ENCODE measurements at regions not wholly inside any gene's neighbourhood (a gene's known extent, or its start where the extent isn't known, plus 50 kb on each side); places are given as distances from the start of the nearest gene placed in this dataset.

DNA sequence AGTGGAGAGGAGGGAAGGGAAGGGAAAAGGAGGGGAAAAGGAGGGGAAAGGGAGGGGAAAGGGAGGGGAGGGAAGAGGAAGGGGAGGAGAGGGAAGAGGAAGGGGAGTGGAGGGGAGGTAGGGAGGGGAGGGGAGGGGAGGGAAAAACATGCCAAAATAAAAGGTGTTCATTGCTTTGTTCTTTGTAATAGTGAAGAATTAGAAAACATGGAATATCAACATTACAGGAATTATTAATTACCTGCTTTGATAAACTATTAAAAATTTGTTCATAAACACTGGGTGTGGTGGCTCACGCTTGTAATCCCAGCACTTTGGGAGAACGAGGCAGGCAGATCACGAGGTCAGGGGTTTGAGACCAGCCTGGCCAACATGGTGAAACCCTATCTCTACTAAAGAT, 579.2 kb downstream of the MED13L start:
- Histone ChIP-seq H3K4ac (ENCODE audit: low read depth, low read length) (no peak overlapping the region), H3K18ac (ENCODE audit: low read length) (no peak overlapping the region), H2BK120ac (ENCODE audit: insufficient read depth, low read length, poor library complexity) (no peak overlapping the region), H3K27ac (ENCODE audit: low read depth, low read length) (no peak overlapping the region), H3K4me3 (ENCODE audit: low read depth, low read length) (no peak overlapping the region), H3K27me3 (ENCODE audit: insufficient read depth, low read length) (no peaks in the 10 kb centered on the region), H3K14ac (ENCODE audit: low read length) (no peak overlapping the region), H4K12ac (ENCODE audit: low read depth, low read length) (no peak overlapping the region), H4K91ac (ENCODE audit: low read depth, low read length) (no peak overlapping the region), H3K9ac (ENCODE audit: low read length) (no peak overlapping the region), H3K36me3 (ENCODE audit: control insufficient read depth in 1 of 2, insufficient read depth in 2 of 2, low read length in 2 of 2) (no peaks in the 10 kb centered on the region), H2BK5ac (ENCODE audit: low read depth, low read length, poor library complexity) (no peak overlapping the region), H2AFZ (ENCODE audit: insufficient read depth, low read length, poor library complexity) (no peak overlapping the region), H3K79me1 (ENCODE audit: low read length) (no peaks in the 10 kb centered on the region), H3K23ac (ENCODE audit: low read length) (no peak overlapping the region), H3K4me2 (ENCODE audit: low read length) (no peak overlapping the region), H3K79me2 (ENCODE audit: control insufficient read depth, insufficient read depth, low read length, poor library complexity) (no peaks in the 10 kb centered on the region), H4K8ac (ENCODE audit: low read depth, low read length) (no peak overlapping the region), H3K9me3 (ENCODE audit: insufficient read depth, low read depth, low read length) (no peaks in the 10 kb centered on the region), H2BK12ac (ENCODE audit: low read length) (no peak overlapping the region), H3K4me1 (ENCODE audit: control insufficient read depth in 1 of 2, insufficient read depth in 2 of 2, low read length in 2 of 2) (no peaks in the 10 kb centered on the region), H2AK5ac (ENCODE audit: low read length) (no peak overlapping the region)
- DNase-seq: no peak
- WGBS (ENCODE audit: extremely low coverage, insufficient coverage, insufficient read length): no CpG with 5 or more reads among the region's 3 CpGs

- Histone ChIP-seq H3K18ac (ENCODE audit: low read length) (no peak overlapping the region), H3K4me1 (ENCODE audit: control insufficient read depth in 1 of 2, insufficient read depth in 2 of 2, low read length in 2 of 2) (no peaks in the 10 kb centered on the region), H3K27me3 (ENCODE audit: insufficient read depth, low read length) (no peaks in the 10 kb centered on the region), H3K9me3 (ENCODE audit: insufficient read depth, low read depth, low read length) (no peaks in the 10 kb centered on the region), H2BK12ac (ENCODE audit: low read length) (no peak overlapping the region), H4K8ac (ENCODE audit: low read depth, low read length) (no peak overlapping the region), H2AFZ (ENCODE audit: insufficient read depth, low read length, poor library complexity) (no peak overlapping the region), H3K36me3 (ENCODE audit: control insufficient read depth in 1 of 2, insufficient read depth in 2 of 2, low read length in 2 of 2) (no peaks in the 10 kb centered on the region), H3K9ac (ENCODE audit: low read length) (no peak overlapping the region), H3K4me3 (ENCODE audit: low read depth, low read length) (no peak overlapping the region), H3K14ac (ENCODE audit: low read length) (no peak overlapping the region), H3K79me2 (ENCODE audit: control insufficient read depth, insufficient read depth, low read length, poor library complexity) (no peaks in the 10 kb centered on the region), H2BK5ac (ENCODE audit: low read depth, low read length, poor library complexity) (no peak overlapping the region), H2BK120ac (ENCODE audit: insufficient read depth, low read length, poor library complexity) (no peak overlapping the region), H4K12ac (ENCODE audit: low read depth, low read length) (no peak overlapping the region), H3K23ac (ENCODE audit: low read length) (no peak overlapping the region), H3K79me1 (ENCODE audit: low read length) (no peaks in the 10 kb centered on the region), H4K91ac (ENCODE audit: low read depth, low read length) (no peak overlapping the region), H3K4ac (ENCODE audit: low read depth, low read length) (no peak overlapping the region), H2AK5ac (ENCODE audit: low read length) (no peak overlapping the region), H3K4me2 (ENCODE audit: low read length) (no peak overlapping the region), H3K27ac (ENCODE audit: low read depth, low read length) (no peak overlapping the region)
- WGBS (ENCODE audit: extremely low coverage, insufficient coverage, insufficient read length): no CpG with 5 or more reads among the region's 5 CpGs
- no peak for DNase-seq
Observed at GRCh38 chr12:115697340-115697739, 580.2 kb downstream of the MED13L start.

- Histone ChIP-seq H3K27me3 (ENCODE audit: insufficient read depth, low read length) (no peaks in the 10 kb centered on the region), H3K14ac (ENCODE audit: low read length) (no peak overlapping the region), H3K27ac (ENCODE audit: low read depth, low read length) (no peak overlapping the region), H2AFZ (ENCODE audit: insufficient read depth, low read length, poor library complexity) (no peak overlapping the region), H3K79me2 (ENCODE audit: control insufficient read depth, insufficient read depth, low read length, poor library complexity) (no peaks in the 10 kb centered on the region), H2BK5ac (ENCODE audit: low read depth, low read length, poor library complexity) (no peak overlapping the region), H2BK120ac (ENCODE audit: insufficient read depth, low read length, poor library complexity) (no peak overlapping the region), H4K8ac (ENCODE audit: low read depth, low read length) (no peak overlapping the region), H3K4me3 (ENCODE audit: low read depth, low read length) (no peak overlapping the region), H3K9me3 (ENCODE audit: insufficient read depth, low read depth, low read length) (no peaks in the 10 kb centered on the region), H2BK12ac (ENCODE audit: low read length) (no peak overlapping the region), H2AK5ac (ENCODE audit: low read length) (no peak overlapping the region), H3K4me2 (ENCODE audit: low read length) (no peak overlapping the region), H3K23ac (ENCODE audit: low read length) (no peak overlapping the region), H3K36me3 (ENCODE audit: control insufficient read depth in 1 of 2, insufficient read depth in 2 of 2, low read length in 2 of 2) (no peaks in the 10 kb centered on the region), H3K4me1 (ENCODE audit: control insufficient read depth in 1 of 2, insufficient read depth in 2 of 2, low read length in 2 of 2) (no peaks in the 10 kb centered on the region), H4K12ac (ENCODE audit: low read depth, low read length) (no peak overlapping the region), H3K79me1 (ENCODE audit: low read length) (no peaks in the 10 kb centered on the region), H4K91ac (ENCODE audit: low read depth, low read length) (no peak overlapping the region), H3K4ac (ENCODE audit: low read depth, low read length) (no peak overlapping the region), H3K18ac (ENCODE audit: low read length) (no peak overlapping the region), H3K9ac (ENCODE audit: low read length) (no peak overlapping the region)
- no CpG with 5 or more reads among the region's 3 CpGs for WGBS (ENCODE audit: extremely low coverage, insufficient coverage, insufficient read length)
- DNase-seq: no peak
Observed at GRCh38 chr12:115694564-115694963, 582.9 kb downstream of the MED13L start.

- Histone ChIP-seq H2AFZ (ENCODE audit: insufficient read depth, low read length, poor library complexity) (no peak overlapping the region), H3K18ac (ENCODE audit: low read length) (no peak overlapping the region), H3K4me2 (ENCODE audit: low read length) (no peak overlapping the region), H3K14ac (ENCODE audit: low read length) (no peak overlapping the region), H2BK12ac (ENCODE audit: low read length) (no peak overlapping the region), H3K79me2 (ENCODE audit: control insufficient read depth, insufficient read depth, low read length, poor library complexity) (no peaks in the 10 kb centered on the region), H3K4me1 (ENCODE audit: control insufficient read depth in 1 of 2, insufficient read depth in 2 of 2, low read length in 2 of 2) (no peaks in the 10 kb centered on the region), H4K91ac (ENCODE audit: low read depth, low read length) (no peak overlapping the region), H4K12ac (ENCODE audit: low read depth, low read length) (no peak overlapping the region), H3K23ac (ENCODE audit: low read length) (no peak overlapping the region), H4K8ac (ENCODE audit: low read depth, low read length) (no peak overlapping the region), H3K4me3 (ENCODE audit: low read depth, low read length) (no peak overlapping the region), H2AK5ac (ENCODE audit: low read length) (no peak overlapping the region), H3K79me1 (ENCODE audit: low read length) (no peaks in the 10 kb centered on the region), H3K9ac (ENCODE audit: low read length) (no peak overlapping the region), H3K27me3 (ENCODE audit: insufficient read depth, low read length) (no peaks in the 10 kb centered on the region), H3K9me3 (ENCODE audit: insufficient read depth, low read depth, low read length) (no peaks in the 10 kb centered on the region), H3K36me3 (ENCODE audit: control insufficient read depth in 1 of 2, insufficient read depth in 2 of 2, low read length in 2 of 2) (no peaks in the 10 kb centered on the region), H3K4ac (ENCODE audit: low read depth, low read length) (no peak overlapping the region), H3K27ac (ENCODE audit: low read depth, low read length) (no peak overlapping the region), H2BK5ac (ENCODE audit: low read depth, low read length, poor library complexity) (no peak overlapping the region), H2BK120ac (ENCODE audit: insufficient read depth, low read length, poor library complexity) (no peak overlapping the region)
- DNase-seq: no peak
Observed at GRCh38 chr12:115693970-115694369, 583.5 kb downstream of the MED13L start.

GRCh38 chr12:115691123-115691522, 586.4 kb downstream of the MED13L start:
- Histone ChIP-seq H3K4me1 (ENCODE audit: control insufficient read depth in 1 of 2, insufficient read depth in 2 of 2, low read length in 2 of 2) (no peaks in the 10 kb centered on the region), H3K79me2 (ENCODE audit: control insufficient read depth, insufficient read depth, low read length, poor library complexity) (no peaks in the 10 kb centered on the region), H3K9me3 (ENCODE audit: insufficient read depth, low read depth, low read length) (no peaks in the 10 kb centered on the region), H2AK5ac (ENCODE audit: low read length) (no peak overlapping the region), H3K14ac (ENCODE audit: low read length) (no peak overlapping the region), H4K12ac (ENCODE audit: low read depth, low read length) (no peak overlapping the region), H3K4me2 (ENCODE audit: low read length) (no peak overlapping the region), H3K79me1 (ENCODE audit: low read length) (no peaks in the 10 kb centered on the region), H2BK5ac (ENCODE audit: low read depth, low read length, poor library complexity) (no peak overlapping the region), H3K18ac (ENCODE audit: low read length) (no peak overlapping the region), H4K91ac (ENCODE audit: low read depth, low read length) (no peak overlapping the region), H4K8ac (ENCODE audit: low read depth, low read length) (no peak overlapping the region), H3K9ac (ENCODE audit: low read length) (no peak overlapping the region), H3K4me3 (ENCODE audit: low read depth, low read length) (no peak overlapping the region), H3K27me3 (ENCODE audit: insufficient read depth, low read length) (no peaks in the 10 kb centered on the region), H3K23ac (ENCODE audit: low read length) (no peak overlapping the region), H2BK120ac (ENCODE audit: insufficient read depth, low read length, poor library complexity) (no peak overlapping the region), H2BK12ac (ENCODE audit: low read length) (no peak overlapping the region), H3K4ac (ENCODE audit: low read depth, low read length) (no peak overlapping the region), H2AFZ (ENCODE audit: insufficient read depth, low read length, poor library complexity) (no peak overlapping the region), H3K27ac (ENCODE audit: low read depth, low read length) (no peak overlapping the region), H3K36me3 (ENCODE audit: control insufficient read depth in 1 of 2, insufficient read depth in 2 of 2, low read length in 2 of 2) (no peaks in the 10 kb centered on the region)
- no peak for DNase-seq
- no CpG with 5 or more reads among the region's 2 CpGs for WGBS (ENCODE audit: extremely low coverage, insufficient coverage, insufficient read length)

Measured in trophoblast cell (in vitro differentiated cells and primary cell).